ENCODE measurements at regions not wholly inside any gene's neighbourhood (a gene's known extent, or its start where the extent isn't known, plus 50 kb on each side); places are given as distances from the start of the nearest gene placed in this dataset.

GRCh38 chr6:167747645-167748044 is 79.1 kb upstream of the AFDN start:
- TF ChIP-seq MAX (IDR thresholded peaks at IDR 0.05) (no peak), POLR2A (IDR thresholded peaks at IDR 0.05; ENCODE audit: low read length) (no peak), RFX5 (IDR thresholded peaks at IDR 0.05) (no peak), FOSB (CRISPR knock-in tag; IDR thresholded peaks at IDR 0.05) (no peak), CBX2 (IDR thresholded peaks at IDR 0.05; ENCODE audit: borderline replicate concordance, low read depth) (no peak), ESRRA (IDR thresholded peaks at IDR 0.05; ENCODE audit: borderline replicate concordance, low read length) (no peak)
